ENCODE measurements at regions not wholly inside any gene's neighbourhood (a gene's known extent, or its start where the extent isn't known, plus 50 kb on each side); places are given as distances from the start of the nearest gene placed in this dataset.

- H3K4me3 ChIP-seq (ENCODE audit: control insufficient read depth, low read depth, low read length), result no peak overlapping the region
- DNase-seq (ENCODE audit: low read depth), result no peak
- TF ChIP-seq CTCF (IDR thresholded peaks at IDR 0.05; ENCODE audit: control insufficient read depth, insufficient read depth, low read depth, low read length, missing control alignments), result no peak
Measured at GRCh38 chr2:128427413-128427755, 108.7 kb upstream of the HS6ST1 start.

- no peak for TF ChIP-seq CTCF (IDR thresholded peaks at IDR 0.05; ENCODE audit: control insufficient read depth, insufficient read depth, low read depth, low read length, missing control alignments)
Measured at GRCh38 chr2:128428415-128428814, 109.7 kb upstream of the HS6ST1 start.

DNA sequence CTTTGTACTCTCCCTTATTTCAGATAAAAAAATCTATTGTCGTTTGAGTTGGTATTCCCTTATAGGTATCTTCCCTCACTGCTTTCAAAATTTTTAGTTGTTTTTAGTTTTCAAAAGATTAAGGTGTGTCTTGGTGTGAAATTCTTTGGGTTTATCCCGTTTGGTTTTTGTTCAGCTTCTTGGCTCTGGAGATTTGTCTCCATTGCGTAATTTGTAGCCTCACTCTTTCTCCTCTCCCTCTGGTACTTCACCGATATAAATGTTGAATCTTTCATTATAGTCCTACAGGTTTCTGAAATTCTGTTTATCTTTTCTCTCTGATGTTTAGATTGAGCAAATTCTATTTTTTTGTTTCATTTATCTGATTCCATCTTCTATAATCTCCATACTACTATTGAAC is 113.8 kb upstream of the HS6ST1 start:
- DNase-seq (ENCODE audit: low read depth), result no peak
- H3K4me3 ChIP-seq (ENCODE audit: control insufficient read depth, low read depth, low read length), result no peak overlapping the region
- TF ChIP-seq CTCF (IDR thresholded peaks at IDR 0.05; ENCODE audit: control insufficient read depth, insufficient read depth, low read depth, low read length, missing control alignments), result no peak

More at GRCh38 chr2:128428415-128428814, 109.7 kb upstream of the HS6ST1 start:
- DNase-seq (ENCODE audit: low read depth), result no peak
- H3K4me3 ChIP-seq (ENCODE audit: control insufficient read depth, low read depth, low read length), result no peak overlapping the region

GRCh38 chr2:128433911-128434550 is 115.4 kb upstream of the HS6ST1 start:
- DNase-seq (ENCODE audit: low read depth), result no peak
- no peak for TF ChIP-seq CTCF (IDR thresholded peaks at IDR 0.05; ENCODE audit: control insufficient read depth, insufficient read depth, low read depth, low read length, missing control alignments)
- no peak overlapping the region for H3K4me3 ChIP-seq (ENCODE audit: control insufficient read depth, low read depth, low read length)

GRCh38 chr2:128435576-128436478 is 117.2 kb upstream of the HS6ST1 start:
- no peak for TF ChIP-seq CTCF (IDR thresholded peaks at IDR 0.05; ENCODE audit: control insufficient read depth, insufficient read depth, low read depth, low read length, missing control alignments)
- DNase-seq (ENCODE audit: low read depth), result no peak
- H3K4me3 ChIP-seq (ENCODE audit: control insufficient read depth, low read depth, low read length), result no peak overlapping the region

DNA sequence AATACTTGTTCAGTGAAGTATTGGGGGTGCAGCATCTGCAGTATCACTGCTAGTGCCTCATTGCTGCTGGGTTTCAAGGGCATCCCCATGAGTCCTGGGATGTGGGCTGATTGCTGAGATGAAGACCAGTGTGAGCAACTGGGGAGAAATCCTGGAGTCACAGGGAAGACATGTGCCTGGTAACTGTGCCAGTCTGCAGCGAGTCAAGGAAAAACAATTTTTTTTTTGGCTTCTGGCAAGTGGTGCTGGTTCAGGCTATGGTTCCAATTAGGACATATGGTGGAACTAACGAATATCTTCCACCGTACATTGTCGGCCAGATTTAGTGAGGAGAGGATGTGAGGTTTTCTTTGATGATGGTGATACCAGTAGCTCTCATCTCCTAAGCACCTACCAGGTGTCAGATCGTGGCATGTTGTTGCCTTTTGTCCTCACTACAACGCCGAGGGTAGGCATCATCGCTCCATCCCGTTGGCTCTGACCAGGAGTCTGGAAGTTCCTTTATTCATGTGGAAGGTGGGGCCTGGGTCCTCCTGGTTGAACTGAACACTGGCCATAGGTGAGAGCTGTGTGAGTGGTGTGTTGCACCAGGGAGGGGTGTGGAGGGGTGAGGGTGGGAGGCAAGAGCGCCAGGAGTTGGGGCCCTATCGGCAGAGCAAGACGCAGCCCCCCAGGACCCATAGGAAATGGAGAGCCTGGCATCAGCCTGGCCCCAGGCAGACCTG is 118.0 kb upstream of the HS6ST1 start:
- no peak for DNase-seq (ENCODE audit: low read depth)
- H3K4me3 ChIP-seq (ENCODE audit: control insufficient read depth, low read depth, low read length), result no peak overlapping the region

More for the DNA sequence above, 118.0 kb upstream of the HS6ST1 start:
- TF ChIP-seq CTCF (IDR thresholded peaks at IDR 0.05; ENCODE audit: control insufficient read depth, insufficient read depth, low read depth, low read length, missing control alignments), result no peak
